ENCODE measurements at regions not wholly inside any gene's neighbourhood (a gene's known extent, or its start where the extent isn't known, plus 50 kb on each side); places are given as distances from the start of the nearest gene placed in this dataset.

DNA sequence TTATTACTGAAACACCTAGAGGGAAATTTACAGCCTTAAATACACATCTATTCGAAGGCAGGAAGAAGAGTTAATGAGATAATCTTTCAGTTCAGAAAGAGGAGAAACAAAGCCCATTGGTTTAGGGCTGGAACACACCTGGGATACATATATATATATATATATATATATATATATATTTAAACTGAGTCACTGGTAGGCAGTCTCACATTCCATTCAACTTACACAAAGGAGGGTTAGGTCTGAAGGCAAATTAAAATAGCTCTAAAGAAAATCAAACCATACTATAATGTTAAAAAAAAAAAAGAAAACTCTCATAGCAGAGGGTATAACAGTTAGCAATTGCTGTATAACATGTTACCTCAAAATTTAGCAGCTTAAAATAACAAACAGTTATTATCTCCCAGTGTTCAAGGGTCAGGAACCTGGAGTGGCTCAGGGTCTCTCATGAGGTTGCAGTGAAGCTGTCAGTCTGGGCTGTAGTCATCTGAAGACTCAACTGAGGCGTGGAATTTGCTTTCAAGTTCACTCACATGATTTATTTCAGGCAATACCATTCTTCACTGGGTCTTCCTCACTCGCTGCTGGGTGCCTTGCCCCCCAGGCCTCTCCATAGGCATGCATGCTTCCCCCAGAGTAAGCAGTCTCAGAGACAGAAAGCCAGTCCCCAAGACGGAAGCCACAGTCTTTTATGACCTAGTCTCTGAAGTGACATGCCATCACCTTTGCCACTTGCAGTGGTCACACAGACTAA, 332.8 kb downstream of the NSG2 start:
- no peak overlapping the region for H3K4me3 ChIP-seq (replicated peaks in 1 of 4; ENCODE audit: control extremely low read depth in 1 of 4, insufficient read depth in 1 of 4, low read depth in 3 of 4, low read length in 4 of 4)
- no peak overlapping the region for H3K27ac ChIP-seq (ENCODE audit: insufficient read depth, low read length)
- no peak overlapping the region for H2AFZ ChIP-seq (ENCODE audit: low read length)
- no peaks in the 10 kb centered on the region for H3K79me2 ChIP-seq (ENCODE audit: control insufficient read depth, insufficient read depth, low read length)
- no peak for DNase-seq (ENCODE audit: low read depth in 2 of 2)
- no peak overlapping the region for H3K4me2 ChIP-seq (ENCODE audit: extremely low read depth, insufficient read depth, low read length)
- no peak overlapping the region for H3K9ac ChIP-seq (ENCODE audit: insufficient read depth, low read length)
- no peaks in the 10 kb centered on the region for H4K20me1 ChIP-seq (ENCODE audit: control insufficient read depth, extremely low read depth, insufficient read depth, low read length)
- TF ChIP-seq, protein P1, sequence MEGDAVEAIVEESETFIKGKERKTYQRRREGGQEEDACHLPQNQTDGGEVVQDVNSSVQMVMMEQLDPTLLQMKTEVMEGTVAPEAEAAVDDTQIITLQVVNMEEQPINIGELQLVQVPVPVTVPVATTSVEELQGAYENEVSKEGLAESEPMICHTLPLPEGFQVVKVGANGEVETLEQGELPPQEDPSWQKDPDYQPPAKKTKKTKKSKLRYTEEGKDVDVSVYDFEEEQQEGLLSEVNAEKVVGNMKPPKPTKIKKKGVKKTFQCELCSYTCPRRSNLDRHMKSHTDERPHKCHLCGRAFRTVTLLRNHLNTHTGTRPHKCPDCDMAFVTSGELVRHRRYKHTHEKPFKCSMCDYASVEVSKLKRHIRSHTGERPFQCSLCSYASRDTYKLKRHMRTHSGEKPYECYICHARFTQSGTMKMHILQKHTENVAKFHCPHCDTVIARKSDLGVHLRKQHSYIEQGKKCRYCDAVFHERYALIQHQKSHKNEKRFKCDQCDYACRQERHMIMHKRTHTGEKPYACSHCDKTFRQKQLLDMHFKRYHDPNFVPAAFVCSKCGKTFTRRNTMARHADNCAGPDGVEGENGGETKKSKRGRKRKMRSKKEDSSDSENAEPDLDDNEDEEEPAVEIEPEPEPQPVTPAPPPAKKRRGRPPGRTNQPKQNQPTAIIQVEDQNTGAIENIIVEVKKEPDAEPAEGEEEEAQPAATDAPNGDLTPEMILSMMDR (conservative IDR thresholded peaks at IDR 0.05 in 1 of 2, IDR thresholded peaks at IDR 0.05 in 1 of 2; ENCODE audit: low read depth in 1 of 2, low read length in 2 of 2) = no peak
- TF ChIP-seq EZH2 (IDR thresholded peaks at IDR 0.05; ENCODE audit: low read length, missing control alignments) = no peak
- H3K9me3 ChIP-seq (ENCODE audit: control insufficient read depth, insufficient read depth, low read depth, low read length) = no peaks in the 10 kb centered on the region
- no peaks in the 10 kb centered on the region for H3K36me3 ChIP-seq (ENCODE audit: control insufficient read depth, insufficient read depth, low read length)
- no peaks in the 10 kb centered on the region for H3K4me1 ChIP-seq (ENCODE audit: control insufficient read depth, extremely low read depth, insufficient read depth, low read length)
- H3K27me3 ChIP-seq (ENCODE audit: control insufficient read depth, insufficient read depth, low read length) = no peaks in the 10 kb centered on the region

DNA sequence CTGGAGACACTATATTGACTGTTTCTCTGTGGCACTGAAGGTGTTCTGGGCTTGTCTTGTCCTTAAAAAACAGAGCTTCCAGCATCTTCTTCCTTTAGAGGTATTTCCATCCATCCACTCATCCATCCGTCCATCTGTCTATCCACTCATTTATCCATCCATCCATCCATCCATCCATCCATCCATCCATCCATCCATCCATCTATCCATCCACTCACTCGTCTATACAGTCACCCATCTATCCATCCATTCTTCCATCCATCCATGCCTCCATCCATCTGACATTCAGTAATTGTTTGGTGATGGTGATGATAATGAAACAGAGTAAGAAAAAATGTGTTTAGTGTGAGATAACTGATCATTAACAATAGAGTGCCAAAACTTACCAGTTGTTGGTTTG, 334.8 kb downstream of the NSG2 start:
- no peak overlapping the region for H3K27ac ChIP-seq (ENCODE audit: insufficient read depth, low read length)
- no peak for TF ChIP-seq EZH2 (IDR thresholded peaks at IDR 0.05; ENCODE audit: low read length, missing control alignments)
- TF ChIP-seq, protein P1 (conservative IDR thresholded peaks at IDR 0.05 in 1 of 2, IDR thresholded peaks at IDR 0.05 in 1 of 2; ENCODE audit: low read depth in 1 of 2, low read length in 2 of 2) = no peak
- no peaks in the 10 kb centered on the region for H4K20me1 ChIP-seq (ENCODE audit: control insufficient read depth, extremely low read depth, insufficient read depth, low read length)
- H3K27me3 ChIP-seq (ENCODE audit: control insufficient read depth, insufficient read depth, low read length) = no peaks in the 10 kb centered on the region
- no peaks in the 10 kb centered on the region for H3K36me3 ChIP-seq (ENCODE audit: control insufficient read depth, insufficient read depth, low read length)
- H3K79me2 ChIP-seq (ENCODE audit: control insufficient read depth, insufficient read depth, low read length) = no peaks in the 10 kb centered on the region
- H3K9ac ChIP-seq (ENCODE audit: insufficient read depth, low read length) = no peak overlapping the region
- H3K9me3 ChIP-seq (ENCODE audit: control insufficient read depth, insufficient read depth, low read depth, low read length) = no peaks in the 10 kb centered on the region
- H3K4me2 ChIP-seq (ENCODE audit: extremely low read depth, insufficient read depth, low read length) = no peak overlapping the region
- H3K4me1 ChIP-seq (ENCODE audit: control insufficient read depth, extremely low read depth, insufficient read depth, low read length) = no peaks in the 10 kb centered on the region
- no peak for DNase-seq (ENCODE audit: low read depth in 2 of 2)
- no peak overlapping the region for H2AFZ ChIP-seq (ENCODE audit: low read length)
- H3K4me3 ChIP-seq (replicated peaks in 1 of 4; ENCODE audit: control extremely low read depth in 1 of 4, insufficient read depth in 1 of 4, low read depth in 3 of 4, low read length in 4 of 4) = no peak overlapping the region

DNA sequence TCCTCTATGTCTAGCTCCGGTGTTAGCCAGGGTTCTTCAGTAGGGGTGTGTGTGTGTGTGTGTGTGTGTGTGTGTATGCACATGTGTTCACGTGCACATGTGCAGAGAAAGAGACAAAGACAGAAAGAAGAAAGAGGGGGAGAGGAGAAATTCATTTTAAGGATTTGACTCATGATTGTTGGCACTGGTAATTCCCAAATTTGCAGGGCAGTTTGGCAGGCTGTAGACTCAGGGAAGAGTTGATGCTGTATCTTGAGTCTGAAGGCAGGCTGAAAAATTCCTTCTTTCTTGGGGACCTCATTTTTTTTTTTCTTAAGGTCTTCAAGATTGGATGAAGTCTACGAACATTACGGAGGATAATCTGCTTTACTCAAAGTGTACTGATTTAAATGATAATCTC, 335.7 kb downstream of the NSG2 start:
- Histone ChIP-seq H2AFZ (ENCODE audit: low read length) (no peak overlapping the region), H3K36me3 (ENCODE audit: control insufficient read depth, insufficient read depth, low read length) (no peaks in the 10 kb centered on the region), H3K9me3 (ENCODE audit: control insufficient read depth, insufficient read depth, low read depth, low read length) (no peaks in the 10 kb centered on the region), H3K4me1 (ENCODE audit: control insufficient read depth, extremely low read depth, insufficient read depth, low read length) (no peaks in the 10 kb centered on the region), H3K27ac (ENCODE audit: insufficient read depth, low read length) (no peak overlapping the region), H3K79me2 (ENCODE audit: control insufficient read depth, insufficient read depth, low read length) (no peaks in the 10 kb centered on the region), H3K9ac (ENCODE audit: insufficient read depth, low read length) (no peak overlapping the region), H3K4me2 (ENCODE audit: extremely low read depth, insufficient read depth, low read length) (no peak overlapping the region), H3K27me3 (ENCODE audit: control insufficient read depth, insufficient read depth, low read length) (no peaks in the 10 kb centered on the region), H3K4me3 (replicated peaks in 1 of 4; ENCODE audit: control extremely low read depth in 1 of 4, insufficient read depth in 1 of 4, low read depth in 3 of 4, low read length in 4 of 4) (no peak overlapping the region), H4K20me1 (ENCODE audit: control insufficient read depth, extremely low read depth, insufficient read depth, low read length) (no peaks in the 10 kb centered on the region)
- DNase-seq (ENCODE audit: low read depth in 2 of 2) = peak in 1 of 2 donors; percentile 15
- TF ChIP-seq, protein P1 (conservative IDR thresholded peaks at IDR 0.05 in 1 of 2, IDR thresholded peaks at IDR 0.05 in 1 of 2; ENCODE audit: low read depth in 1 of 2, low read length in 2 of 2) = no peak
- no peak for TF ChIP-seq EZH2 (IDR thresholded peaks at IDR 0.05; ENCODE audit: low read length, missing control alignments)
